Trophoblast cell (in vitro differentiated cells and primary cell): ENCODE measurements at regions not wholly inside any gene's neighbourhood (a gene's known extent, or its start where the extent isn't known, plus 50 kb on each side); places are given as distances from the start of the nearest gene placed in this dataset.

Source experiments
- DNase-seq, 2 donors: peaks; one replicate each; pipeline ENCODE4 v3.0.0-alpha.2; 2016
- H2AFZ ChIP-seq: 2 replicates; pipeline ENCODE4 v1.6.1; 2013; ENCODE audit warnings: low read length, moderate library complexity, mild to moderate bottlenecking; ENCODE audit not compliant: insufficient read depth, poor library complexity
- H2AK5ac ChIP-seq: 2 replicates; pipeline ENCODE4 v1.6.1; 2013; ENCODE audit warnings: mild to moderate bottlenecking, low read length
- H2BK120ac ChIP-seq: 2 replicates; pipeline ENCODE4 v1.6.1; 2013; ENCODE audit warnings: low read length, mild to moderate bottlenecking, moderate library complexity; ENCODE audit not compliant: insufficient read depth, poor library complexity
- H2BK12ac ChIP-seq: 2 replicates; pipeline ENCODE4 v1.6.1; 2013; ENCODE audit warnings: mild to moderate bottlenecking, low read length, moderate library complexity
- H2BK5ac ChIP-seq: 2 replicates; pipeline ENCODE4 v1.6.1; 2013; ENCODE audit warnings: low read length, low read depth, moderate library complexity, mild to moderate bottlenecking; ENCODE audit not compliant: poor library complexity
- H3K14ac ChIP-seq: 2 replicates; pipeline ENCODE4 v1.6.1; 2013; ENCODE audit warnings: mild to moderate bottlenecking, low read length
- H3K18ac ChIP-seq: 2 replicates; pipeline ENCODE4 v1.6.1; 2013; ENCODE audit warnings: mild to moderate bottlenecking, low read length
- H3K23ac ChIP-seq: 2 replicates; pipeline ENCODE4 v1.6.1; 2013; ENCODE audit warnings: low read length
- H3K27ac ChIP-seq: 2 replicates; pipeline ENCODE4 v1.5.1; 2013; ENCODE audit warnings: low read depth, mild to moderate bottlenecking, inconsistent platforms, low read length, moderate library complexity
- H3K27me3 ChIP-seq: 2 replicates; pipeline ENCODE4 v1.6.1; 2013; ENCODE audit warnings: inconsistent platforms, mild to moderate bottlenecking, low read length, moderate library complexity; ENCODE audit not compliant: insufficient read depth
- H3K36me3 ChIP-seq, 2 experiments: 1 replicate in 1 of 2; 2 replicates in 1 of 2; pipeline ENCODE4 v1.6.1; 2013; ENCODE audit warnings: low read length in 2 of 2, mild to moderate bottlenecking in 2 of 2, moderate library complexity in 1 of 2; ENCODE audit not compliant: insufficient read depth in 2 of 2, control insufficient read depth in 1 of 2
- H3K4ac ChIP-seq: 2 replicates; pipeline ENCODE4 v1.6.1; 2013; ENCODE audit warnings: low read depth, mild to moderate bottlenecking, low read length, moderate library complexity
- H3K4me1 ChIP-seq, 2 experiments: 1 replicate in 1 of 2; 2 replicates in 1 of 2; pipeline ENCODE4 v1.6.1; 2013; ENCODE audit warnings: low read length in 2 of 2, mild to moderate bottlenecking in 2 of 2, moderate library complexity in 1 of 2; ENCODE audit not compliant: insufficient read depth in 2 of 2, control insufficient read depth in 1 of 2
- H3K4me2 ChIP-seq: 2 replicates; pipeline ENCODE4 v1.6.1; 2013; ENCODE audit warnings: inconsistent platforms, mild to moderate bottlenecking, low read length, moderate library complexity
- H3K4me3 ChIP-seq: 2 replicates; pipeline ENCODE4 v1.5.1; 2013; ENCODE audit warnings: mild to moderate bottlenecking, low read depth, low read length, inconsistent platforms
- H3K79me1 ChIP-seq: one replicate; pipeline ENCODE4 v1.6.1; 2013; ENCODE audit warnings: low read length
- H3K79me2 ChIP-seq: 2 replicates; pipeline ENCODE4 v1.6.1; 2013; ENCODE audit warnings: low read length, mild to moderate bottlenecking; ENCODE audit not compliant: control insufficient read depth, insufficient read depth, poor library complexity
- H3K9ac ChIP-seq: 2 replicates; pipeline ENCODE4 v1.6.1; 2013; ENCODE audit warnings: mild to moderate bottlenecking, low read length
- H3K9me3 ChIP-seq: 2 replicates; pipeline ENCODE4 v1.6.1; 2013; ENCODE audit warnings: low read depth, mild to moderate bottlenecking, control low read depth, inconsistent platforms, low read length; ENCODE audit not compliant: insufficient read depth
- H4K12ac ChIP-seq: 2 replicates; pipeline ENCODE4 v1.6.1; 2013; ENCODE audit warnings: low read depth, mild to moderate bottlenecking, low read length, moderate library complexity
- H4K8ac ChIP-seq: 2 replicates; pipeline ENCODE4 v1.6.1; 2013; ENCODE audit warnings: low read depth, mild to moderate bottlenecking, low read length, moderate library complexity
- H4K91ac ChIP-seq: one replicate; pipeline ENCODE4 v1.6.1; 2013; ENCODE audit warnings: low read depth, mild to moderate bottlenecking, low read length, moderate library complexity
- WGBS: extraction: QIAGEN DNeasy Blood & Tissue Kit; methylation state at CpG from one replicate; pipeline ENCODE4 v1.1.7; 2013; ENCODE audit warnings: missing lambda C conversion rate; ENCODE audit not compliant: insufficient read length, insufficient coverage; ENCODE audit errors: extremely low coverage; 5-methylcytosine and 5-hydroxymethylcytosine counted together

DNA sequence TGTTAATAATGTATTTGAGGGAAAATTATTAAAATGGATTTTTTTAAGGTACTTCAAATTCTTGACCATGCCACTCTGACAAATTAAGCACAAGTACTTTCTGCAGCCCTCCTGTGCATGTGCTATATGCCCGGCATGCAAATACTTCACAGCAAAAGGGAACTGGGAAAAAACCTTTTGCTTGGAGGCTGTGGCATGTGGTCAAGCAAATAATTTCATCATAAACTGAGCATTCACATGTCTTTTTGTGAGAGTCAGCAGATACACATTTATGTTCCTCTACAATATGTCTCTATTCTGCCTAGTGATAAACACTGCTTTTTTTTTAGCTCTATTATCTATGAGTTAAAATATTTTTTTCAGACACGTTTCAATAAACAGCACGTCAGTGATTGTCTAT lies 53.7 kb upstream of the SEMA3A start:
- Histone ChIP-seq H3K4me3 (no peak overlapping the region), H3K4ac (no peak overlapping the region), H3K4me2 (no peak overlapping the region), H2AK5ac (no peak overlapping the region), H3K4me1 (no peaks in the 10 kb centered on the region), H3K27ac (no peak overlapping the region), H4K12ac (no peak overlapping the region), H3K14ac (no peak overlapping the region), H3K36me3 (no peaks in the 10 kb centered on the region), H2BK5ac (no peak overlapping the region), H3K27me3 (no peaks in the 10 kb centered on the region), H3K79me2 (no peaks in the 10 kb centered on the region), H4K8ac (no peak overlapping the region), H3K23ac (no peak overlapping the region), H4K91ac (no peak overlapping the region), H3K18ac (no peak overlapping the region), H2BK120ac (no peak overlapping the region), H2AFZ (no peak overlapping the region), H3K9ac (no peak overlapping the region), H3K79me1 (no peaks in the 10 kb centered on the region), H2BK12ac (no peak overlapping the region), H3K9me3 (peaks cover 5% of the 10 kb centered on the region)
- peak; percentile 9 to 47 for DNase-seq
- WGBS: no CpG with 5 or more reads among the region's 3 CpGs

DNA sequence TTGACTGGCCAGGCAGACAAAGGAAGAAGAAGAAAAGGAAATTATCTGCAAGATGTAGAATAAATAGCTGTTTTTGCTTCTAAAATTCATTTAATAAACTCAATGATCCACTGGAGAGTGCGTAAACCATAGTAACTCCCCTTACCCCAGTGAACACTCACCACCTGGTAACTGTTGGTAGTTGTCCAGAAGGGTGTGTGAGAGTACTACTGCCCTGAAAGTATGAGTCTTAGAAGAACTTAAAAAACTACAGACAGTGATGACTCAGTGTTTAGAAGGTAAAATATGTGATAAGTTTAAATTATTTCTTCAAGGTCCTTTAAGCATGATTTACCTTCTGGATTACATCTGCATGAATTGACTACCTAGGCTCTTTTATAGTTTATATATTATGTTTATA lies 53.0 kb upstream of the SEMA3A start:
- Histone ChIP-seq H2AFZ (no peak overlapping the region), H3K27me3 (no peaks in the 10 kb centered on the region), H3K9ac (no peak overlapping the region), H2BK120ac (no peak overlapping the region), H3K23ac (no peak overlapping the region), H3K36me3 (no peaks in the 10 kb centered on the region), H4K8ac (no peak overlapping the region), H4K91ac (no peak overlapping the region), H3K27ac (no peak overlapping the region), H4K12ac (no peak overlapping the region), H3K9me3 (peaks cover 5% of the 10 kb centered on the region), H3K79me2 (no peaks in the 10 kb centered on the region), H3K14ac (no peak overlapping the region), H2BK5ac (no peak overlapping the region), H3K4me3 (no peak overlapping the region), H3K4me1 (no peaks in the 10 kb centered on the region), H3K4ac (no peak overlapping the region), H3K4me2 (no peak overlapping the region), H3K18ac (no peak overlapping the region), H2AK5ac (no peak overlapping the region), H3K79me1 (no peaks in the 10 kb centered on the region), H2BK12ac (no peak overlapping the region)
- DNase-seq: no peak
- no CpG with 5 or more reads among the region's 1 CpG for WGBS

DNA sequence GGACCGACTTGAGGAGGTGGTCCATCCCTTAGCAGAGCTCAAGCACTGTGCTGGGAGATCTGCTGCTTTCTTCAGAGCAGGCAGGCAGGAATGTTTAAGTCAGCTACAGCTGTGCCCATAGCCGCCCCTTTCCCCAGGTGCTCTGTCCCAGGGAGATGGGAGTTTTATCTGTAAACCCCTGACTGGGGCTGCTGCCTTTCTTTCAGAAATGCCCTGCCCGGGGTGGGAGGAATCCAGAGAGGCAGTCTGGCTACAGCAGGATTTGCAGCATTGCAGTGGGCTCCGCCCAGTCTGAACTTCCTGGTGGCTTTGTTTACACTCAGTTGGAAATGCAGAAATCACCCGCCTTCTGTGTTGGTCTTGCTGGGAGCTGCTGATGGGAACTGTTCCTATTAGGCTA lies 51.2 kb upstream of the SEMA3A start:
- no peak overlapping the region for H2AFZ ChIP-seq
- no peak overlapping the region for H3K9ac ChIP-seq
- no peak overlapping the region for H3K27ac ChIP-seq
- no CpG with 5 or more reads among the region's 5 CpGs for WGBS
- H3K4me2 ChIP-seq: no peak overlapping the region
- no peak overlapping the region for H2BK5ac ChIP-seq
- H3K36me3 ChIP-seq: no peaks in the 10 kb centered on the region
- no peak overlapping the region for H3K14ac ChIP-seq
- peak overlapping the region; percentile 10 for H4K8ac ChIP-seq
- H2BK12ac ChIP-seq: no peak overlapping the region
- no peak overlapping the region for H3K4ac ChIP-seq
- no peaks in the 10 kb centered on the region for H3K4me1 ChIP-seq
- no peak overlapping the region for H4K91ac ChIP-seq
- no peaks in the 10 kb centered on the region for H3K79me2 ChIP-seq
- H3K18ac ChIP-seq: no peak overlapping the region
- H3K23ac ChIP-seq: no peak overlapping the region
- no peaks in the 10 kb centered on the region for H3K27me3 ChIP-seq
- no peak for DNase-seq
- no peaks in the 10 kb centered on the region for H3K79me1 ChIP-seq
- no peak overlapping the region for H2BK120ac ChIP-seq
- H3K4me3 ChIP-seq: no peak overlapping the region
- no peak overlapping the region for H2AK5ac ChIP-seq
- H4K12ac ChIP-seq: no peak overlapping the region
- peaks cover 5% of the 10 kb centered on the region for H3K9me3 ChIP-seq
